Thyroid gland (tissue), 4 donors: ENCODE measurements at regions not wholly inside any gene's neighbourhood (a gene's known extent, or its start where the extent isn't known, plus 50 kb on each side); places are given as distances from the start of the nearest gene placed in this dataset.
A peak's percentile ranks its signal among the peaks of the same experiment; 100 is the strongest.

Source experiments
- DNase-seq, 2 donors: peaks; one replicate each; pipeline ENCODE4 v3.0.0-alpha.2; 2019
- H3K27ac ChIP-seq, 3 donors: fragments of 200-600 bp; sonication (generic); 1 replicate in 2 of 3; 2 replicates in 1 of 3; pipeline ENCODE4 v1.5.1; 2016 to 2019; ENCODE audit warnings: mild to moderate bottlenecking in 1 of 3, moderate library complexity in 1 of 3
- H3K27me3 ChIP-seq: fragments of 200-600 bp; sonication (generic); one replicate; pipeline ENCODE4 v1.5.1; 2019
- H3K36me3 ChIP-seq, 2 donors: fragments of 200-600 bp; sonication (generic); one replicate each; pipeline ENCODE4 v1.5.1; 2016 to 2019
- H3K4me1 ChIP-seq, 2 donors: fragments of 200-600 bp; sonication (generic); one replicate each; pipeline ENCODE4 v1.5.1; 2017 to 2019
- H3K4me3 ChIP-seq, 3 donors: fragments of 200-600 bp; sonication (generic); replicated peaks in 1 of 3; 1 replicate in 2 of 3; 2 replicates in 1 of 3; pipeline ENCODE4 v1.5.1; 2016; ENCODE audit warnings: mild to moderate bottlenecking in 1 of 3
- H3K9me3 ChIP-seq: fragments of 200-600 bp; sonication (generic); one replicate; pipeline ENCODE4 v1.5.1; 2017
- POLR2A ChIP-seq, 2 donors: fragments of 450-650 bp; IDR thresholded peaks; one replicate each; pipeline ENCODE4 v1.6.1; 2017; ENCODE audit warnings: antibody characterized with exemption in 2 of 2, mild to moderate bottlenecking in 2 of 2, moderate library complexity in 1 of 2
- WGBS, 2 donors: methylation state at CpG; one replicate each; pipeline ENCODE4 v1.1.5; 2017; 5-methylcytosine and 5-hydroxymethylcytosine counted together
- intact Hi-C: fragments of 100-400 bp; cut with DNase I; formaldehyde crosslinking; loops from one replicate; pipeline ENCODE4 v1.15.1; 2023
- TF ChIP-seq, protein P1 (sequence below), 6 experiments: fragments of 200-600 bp in 3 of 6; fragments of 450-650 bp in 3 of 6; sonication (generic) in 3 of 6; IDR thresholded peaks; one replicate each; pipeline ENCODE4 v1.5.1; 2016 to 2019; ENCODE audit warnings: antibody characterized with exemption in 6 of 6, mild to moderate bottlenecking in 2 of 6, inconsistent platforms in 1 of 6, moderate library complexity in 1 of 6

DNA sequence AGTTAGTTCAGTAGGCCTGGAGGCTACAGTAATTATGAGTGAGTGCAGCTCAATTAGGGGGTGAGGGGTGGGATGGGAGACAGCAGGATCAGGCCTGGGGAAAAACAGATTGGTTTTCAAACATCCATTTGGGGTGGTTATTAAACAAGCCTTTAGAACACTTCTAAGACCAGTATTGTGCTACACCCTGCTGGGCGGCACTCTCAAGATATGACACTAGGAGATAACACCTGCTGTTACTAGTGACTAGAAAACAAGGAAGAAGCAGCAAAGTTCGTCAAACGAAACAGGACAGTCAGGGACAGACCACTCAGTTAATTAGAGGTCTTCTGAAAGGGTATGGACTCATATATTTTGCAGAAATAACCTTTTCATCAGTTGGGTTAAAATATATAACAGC is 353.6 kb downstream of the PTEN start:
- H3K4me1 ChIP-seq = peaks cover 0 to 3% of the 10 kb centered on the region in 2 donors
- no peaks in the 10 kb centered on the region for H3K36me3 ChIP-seq
- H3K27me3 ChIP-seq = no peaks in the 10 kb centered on the region
- no peak overlapping the region for H3K4me3 ChIP-seq
- intact Hi-C loops = no loop called here
- no peak overlapping the region for H3K27ac ChIP-seq
- no peak for DNase-seq
- H3K9me3 ChIP-seq = no peaks in the 10 kb centered on the region
- TF ChIP-seq POLR2A (IDR thresholded peaks at IDR 0.05) = no peak
- TF ChIP-seq, protein P1, sequence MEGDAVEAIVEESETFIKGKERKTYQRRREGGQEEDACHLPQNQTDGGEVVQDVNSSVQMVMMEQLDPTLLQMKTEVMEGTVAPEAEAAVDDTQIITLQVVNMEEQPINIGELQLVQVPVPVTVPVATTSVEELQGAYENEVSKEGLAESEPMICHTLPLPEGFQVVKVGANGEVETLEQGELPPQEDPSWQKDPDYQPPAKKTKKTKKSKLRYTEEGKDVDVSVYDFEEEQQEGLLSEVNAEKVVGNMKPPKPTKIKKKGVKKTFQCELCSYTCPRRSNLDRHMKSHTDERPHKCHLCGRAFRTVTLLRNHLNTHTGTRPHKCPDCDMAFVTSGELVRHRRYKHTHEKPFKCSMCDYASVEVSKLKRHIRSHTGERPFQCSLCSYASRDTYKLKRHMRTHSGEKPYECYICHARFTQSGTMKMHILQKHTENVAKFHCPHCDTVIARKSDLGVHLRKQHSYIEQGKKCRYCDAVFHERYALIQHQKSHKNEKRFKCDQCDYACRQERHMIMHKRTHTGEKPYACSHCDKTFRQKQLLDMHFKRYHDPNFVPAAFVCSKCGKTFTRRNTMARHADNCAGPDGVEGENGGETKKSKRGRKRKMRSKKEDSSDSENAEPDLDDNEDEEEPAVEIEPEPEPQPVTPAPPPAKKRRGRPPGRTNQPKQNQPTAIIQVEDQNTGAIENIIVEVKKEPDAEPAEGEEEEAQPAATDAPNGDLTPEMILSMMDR (IDR thresholded peaks at IDR 0.05) = no peak
- 94% methylated on average over 3 of the region's 3 CpGs for WGBS, 2 donors

DNA sequence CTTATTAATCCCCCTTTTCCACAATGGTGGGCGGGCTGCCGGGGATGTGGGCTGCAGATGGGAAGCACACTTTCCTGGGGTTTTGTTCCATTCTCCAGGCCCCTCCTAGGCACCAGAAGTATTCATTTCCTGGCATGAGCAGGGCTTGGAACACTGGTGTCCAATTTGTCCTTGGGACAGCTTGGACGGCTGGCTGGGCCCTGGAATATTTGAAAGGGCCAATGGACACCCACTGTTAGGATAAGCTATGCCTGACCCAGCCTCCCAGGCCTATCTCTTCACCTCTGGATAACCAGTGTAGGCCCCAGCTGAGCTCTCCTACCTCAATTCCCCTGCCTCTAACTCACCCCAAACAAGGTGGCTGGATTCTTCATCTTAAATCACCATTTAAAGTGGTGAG is 354.9 kb downstream of the PTEN start:
- 88 to 89% methylated on average over 3 of the region's 3 CpGs for WGBS, 2 donors
- H3K27ac ChIP-seq = no peak overlapping the region
- no peaks in the 10 kb centered on the region for H3K9me3 ChIP-seq
- intact Hi-C loops = no loop called here
- H3K27me3 ChIP-seq = no peaks in the 10 kb centered on the region
- peaks cover 0 to 3% of the 10 kb centered on the region in 2 donors for H3K4me1 ChIP-seq
- no peak for TF ChIP-seq POLR2A (IDR thresholded peaks at IDR 0.05)
- TF ChIP-seq, protein P1 (IDR thresholded peaks at IDR 0.05) = no peak
- H3K36me3 ChIP-seq = no peaks in the 10 kb centered on the region
- DNase-seq = no peak
- no peak overlapping the region for H3K4me3 ChIP-seq

DNA sequence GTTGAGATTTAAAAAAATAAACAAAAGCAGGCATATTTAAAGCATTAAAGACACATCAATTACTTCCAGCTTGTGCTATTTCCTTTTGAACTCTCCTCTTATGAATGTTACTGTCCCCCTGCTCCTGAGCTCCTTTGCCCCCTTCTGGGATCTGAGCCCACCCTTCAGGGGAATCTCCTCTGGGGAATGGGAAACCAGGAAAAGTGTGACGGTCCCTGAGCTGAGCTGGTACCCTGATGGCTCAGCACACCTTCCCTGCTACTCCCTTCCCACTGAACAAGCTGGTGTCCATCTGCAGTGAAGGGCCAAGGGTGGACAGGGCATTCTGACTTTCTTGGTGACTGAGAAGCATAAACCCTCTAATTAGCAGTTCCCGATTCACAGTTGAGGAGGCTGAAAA is 356.3 kb downstream of the PTEN start:
- 86 to 89% methylated on average over 2 of the region's 2 CpGs for WGBS, 2 donors
- H3K9me3 ChIP-seq = no peaks in the 10 kb centered on the region
- no peak overlapping the region for H3K27ac ChIP-seq
- H3K4me1 ChIP-seq = peaks cover 0 to 3% of the 10 kb centered on the region in 2 donors
- DNase-seq = no peak
- H3K4me3 ChIP-seq = no peak overlapping the region
- no peaks in the 10 kb centered on the region for H3K27me3 ChIP-seq
- intact Hi-C loops = no loop called here
- TF ChIP-seq, protein P1 (IDR thresholded peaks at IDR 0.05) = no peak
- no peak for TF ChIP-seq POLR2A (IDR thresholded peaks at IDR 0.05)
- no peaks in the 10 kb centered on the region for H3K36me3 ChIP-seq

DNA sequence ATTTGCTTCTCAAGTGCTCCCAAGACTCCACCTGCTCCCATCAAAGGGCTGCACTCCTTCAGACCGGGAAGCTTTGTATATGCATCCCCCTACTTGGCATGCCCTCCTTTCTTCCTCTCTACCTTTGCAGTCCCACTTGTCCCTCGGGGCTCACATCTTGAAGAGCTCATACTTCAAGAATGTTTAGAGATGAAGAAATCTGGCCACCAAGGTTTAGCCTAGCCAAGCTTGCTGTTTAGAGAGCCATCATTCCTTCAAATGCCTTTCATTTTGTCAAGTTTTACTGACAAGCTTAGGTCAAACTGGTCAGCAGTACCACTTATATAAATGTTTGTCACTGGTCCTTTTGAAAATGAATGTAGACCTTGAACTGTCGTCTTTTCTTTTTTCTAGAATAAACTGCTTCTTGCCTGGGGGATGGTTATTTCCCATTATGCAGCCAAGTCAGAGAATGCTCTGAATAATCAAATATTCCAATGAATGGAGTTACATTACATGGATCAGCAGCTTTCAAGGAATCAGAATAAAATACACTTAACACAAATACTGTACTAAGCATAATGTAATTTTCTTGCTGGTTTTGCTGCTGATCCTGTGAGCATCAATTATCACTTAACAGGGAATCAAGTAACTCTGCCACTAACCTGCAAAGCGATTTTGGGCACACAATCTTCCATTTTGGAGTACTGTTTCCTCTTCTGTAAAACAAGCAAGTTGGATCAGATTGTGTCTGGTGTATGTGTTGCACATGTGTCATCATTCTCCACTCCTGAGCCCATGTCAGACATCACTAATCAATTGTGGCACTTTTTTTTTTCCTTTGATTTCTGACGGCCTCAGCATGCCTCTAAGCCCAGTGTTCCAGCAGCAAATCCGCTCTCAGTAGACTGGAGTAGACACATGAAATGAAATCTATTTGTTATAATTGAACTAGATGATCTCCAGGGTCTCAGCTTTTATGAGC is 357.9 kb downstream of the PTEN start:
- Histone ChIP-seq H3K36me3 (no peaks in the 10 kb centered on the region), H3K27ac (no peak overlapping the region), H3K27me3 (no peaks in the 10 kb centered on the region), H3K4me3 (no peak overlapping the region), H3K9me3 (no peaks in the 10 kb centered on the region), H3K4me1 (peaks cover 0 to 3% of the 10 kb centered on the region in 2 donors)
- intact Hi-C loops = no loop called here
- WGBS, 2 donors = 59 to 62% methylated on average over 6 of the region's 6 CpGs
- TF ChIP-seq, protein P1 (IDR thresholded peaks at IDR 0.05) = no peak
- TF ChIP-seq POLR2A (IDR thresholded peaks at IDR 0.05) = no peak
- DNase-seq = peak in 1 of 2 donors; percentile 12

DNA sequence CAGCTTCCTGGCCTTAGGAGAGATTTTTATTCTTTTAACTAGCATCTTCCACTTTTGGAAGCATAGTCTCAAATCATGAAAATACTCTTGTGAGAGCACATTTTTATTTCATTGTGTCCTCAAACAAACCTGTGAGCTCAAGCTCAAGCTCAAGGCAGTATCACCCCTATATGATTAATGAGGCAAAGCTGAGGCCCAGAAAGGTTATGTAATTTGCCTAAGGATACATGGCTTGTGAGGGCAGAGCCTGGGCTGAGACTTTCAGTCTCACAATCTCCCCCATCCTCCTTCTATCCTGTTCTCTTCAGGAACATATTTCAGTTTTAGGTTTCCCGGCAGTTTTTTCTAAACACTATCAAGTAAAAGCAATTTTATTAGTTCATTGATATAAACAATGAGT is 359.5 kb downstream of the PTEN start:
- no peak for TF ChIP-seq POLR2A (IDR thresholded peaks at IDR 0.05)
- TF ChIP-seq, protein P1 (IDR thresholded peaks at IDR 0.05) = no peak
- Histone ChIP-seq H3K27me3 (no peaks in the 10 kb centered on the region), H3K4me3 (no peak overlapping the region), H3K36me3 (no peaks in the 10 kb centered on the region), H3K9me3 (no peaks in the 10 kb centered on the region), H3K27ac (no peak overlapping the region), H3K4me1 (peaks cover 4 to 9% of the 10 kb centered on the region in 2 donors)
- intact Hi-C loops = no loop called here
- 93 to 95% methylated on average over 1 of the region's 1 CpG for WGBS, 2 donors
- no peak for DNase-seq
